ENCODE measurements at regions not wholly inside any gene's neighbourhood (a gene's known extent, or its start where the extent isn't known, plus 50 kb on each side); places are given as distances from the start of the nearest gene placed in this dataset.
A peak's percentile ranks its signal among the peaks of the same experiment; 100 is the strongest.

GRCh38 chr4:111475001-111475400 is 670.3 kb upstream of the FAM241A start:
- Histone ChIP-seq H3K36me3 (replicated peaks in 1 of 2) (no peaks in the 10 kb centered on the region), H3K4me3 (no peak overlapping the region), H3K27me3 (no peaks in the 10 kb centered on the region), H3K9me3 (replicated peaks in 1 of 3) (no peaks in the 10 kb centered on the region), H3K4me1 (replicated peaks in 1 of 2) (no peaks in the 10 kb centered on the region), H3K27ac (no peak overlapping the region)
- DNase-seq = peak in 1 of 7 donors; percentile 6
- intact Hi-C loops (cut with DNase I) = no loop called here
- TF ChIP-seq CTCF (IDR thresholded peaks at IDR 0.05) = no peak
- TF ChIP-seq POLR2A (IDR thresholded peaks at IDR 0.05) = no peak
- WGBS, 4 donors = 9 to 22% (median 15%) methylated on average over 5 of the region's 5 CpGs

GRCh38 chr4:111475666-111476065 is 669.6 kb upstream of the FAM241A start:
- 26 to 43% (median 35%) methylated on average over 1 of the region's 1 CpG for WGBS, 4 donors
- intact Hi-C loops (cut with DNase I) = no loop called here

GRCh38 chr4:111480510-111480909 is 664.7 kb upstream of the FAM241A start:
- no peaks in the 10 kb centered on the region for H3K27me3 ChIP-seq
- H3K4me1 ChIP-seq (replicated peaks in 1 of 2) = no peaks in the 10 kb centered on the region
- H3K27ac ChIP-seq = no peak overlapping the region
- TF ChIP-seq POLR2A (IDR thresholded peaks at IDR 0.05) (no peak), CTCF (IDR thresholded peaks at IDR 0.05) (no peak)
- intact Hi-C loops (cut with DNase I) = no loop called here
- DNase-seq = no peak
- no peaks in the 10 kb centered on the region for H3K9me3 ChIP-seq (replicated peaks in 1 of 3)
- no peaks in the 10 kb centered on the region for H3K36me3 ChIP-seq (replicated peaks in 1 of 2)
- H3K4me3 ChIP-seq = no peak overlapping the region

More at GRCh38 chr4:111475666-111476065, 669.6 kb upstream of the FAM241A start:
- no peak for DNase-seq
- Histone ChIP-seq H3K27me3 (no peaks in the 10 kb centered on the region), H3K4me1 (replicated peaks in 1 of 2) (no peaks in the 10 kb centered on the region), H3K27ac (no peak overlapping the region), H3K4me3 (no peak overlapping the region), H3K9me3 (replicated peaks in 1 of 3) (no peaks in the 10 kb centered on the region), H3K36me3 (replicated peaks in 1 of 2) (no peaks in the 10 kb centered on the region)
- TF ChIP-seq CTCF (IDR thresholded peaks at IDR 0.05) = no peak
- no peak for TF ChIP-seq POLR2A (IDR thresholded peaks at IDR 0.05)

GRCh38 chr4:111483375-111484169 is 661.7 kb upstream of the FAM241A start:
- TF ChIP-seq CTCF (IDR thresholded peaks at IDR 0.05) = no peak
- TF ChIP-seq POLR2A (IDR thresholded peaks at IDR 0.05) = no peak
- no peak overlapping the region for H3K4me3 ChIP-seq
- no peaks in the 10 kb centered on the region for H3K36me3 ChIP-seq (replicated peaks in 1 of 2)
- no peaks in the 10 kb centered on the region for H3K27me3 ChIP-seq
- no peak overlapping the region for H3K27ac ChIP-seq
- no peak for DNase-seq
- intact Hi-C loops (cut with DNase I) = no loop called here
- no peaks in the 10 kb centered on the region for H3K4me1 ChIP-seq (replicated peaks in 1 of 2)
- WGBS, 4 donors = 73 to 84% (median 75%) methylated on average over 6 to 8 of the region's 8 CpGs
- H3K9me3 ChIP-seq (replicated peaks in 1 of 3) = no peaks in the 10 kb centered on the region
